ENCODE measurements at regions not wholly inside any gene's neighbourhood (a gene's known extent, or its start where the extent isn't known, plus 50 kb on each side); places are given as distances from the start of the nearest gene placed in this dataset.

DNA sequence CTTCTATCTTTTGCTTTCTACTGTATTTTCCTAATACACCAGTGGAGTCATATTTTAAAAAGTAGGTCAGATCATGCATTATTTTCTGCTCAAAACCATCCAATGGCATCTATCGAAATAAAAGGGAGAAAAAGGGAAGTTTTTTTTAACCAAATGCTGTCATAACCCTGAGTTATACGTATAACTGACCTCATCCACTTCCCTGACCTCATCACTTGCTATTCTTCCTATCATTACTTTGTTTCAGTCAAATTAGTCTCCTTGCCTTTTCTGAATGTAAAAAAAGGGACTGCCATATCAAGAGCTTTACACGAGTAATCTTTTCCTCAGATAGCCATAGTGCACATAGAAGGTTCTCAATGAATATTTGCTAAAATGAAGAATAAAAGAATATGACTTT lies 1383.6 kb downstream of the ZPLD1 start:
- TF ChIP-seq GATA2 (IDR thresholded peaks at IDR 0.05; ENCODE audit: low read depth, low read length) (no peak), GATA3 (IDR thresholded peaks at IDR 0.05; ENCODE audit: low read depth, low read length) (no peak)
